K562 (cell line): ENCODE measurements at regions not wholly inside any gene's neighbourhood (a gene's known extent, or its start where the extent isn't known, plus 50 kb on each side); places are given as distances from the start of the nearest gene placed in this dataset.

Source experiments
- ATAC-seq: fragments of 200-7000 bp; cut with Tn5 transposase; 3 replicates; pipeline ENCODE4 v1.9.1; 2020; ENCODE audit warnings: moderate library complexity
- BruUV-seq: library from RNA; stranded (reverse); fragments of 400-500 nt; replicated peaks from 2 replicates; lab custom pipeline; 2021; lab: Mats Ljungman, UMichigan
- CTCF ChIA-PET: fragments of 300-600 bp; formaldehyde crosslinking; extraction: SDS; loops from one replicate; lab custom pipeline; 2021; ENCODE audit warnings: low intra/inter-chr PET ratio; lab: Yijun Ruan, JAX
- POLR2A ChIA-PET: fragments of 300-600, 350-650 bp; sonication (Branson Sonifier 250); formaldehyde crosslinking; extraction: SDS; loops from one replicate; lab custom pipeline; 2021; ENCODE audit warnings: antibody characterized with exemption, inconsistent platforms; lab: Yijun Ruan, JAX
- DNase-seq, 4 experiments: peaks; one replicate each; pipeline versions ENCODE4 v3.0.0 to v3.0.0-alpha.2; 2011 to 2018; ENCODE audit warnings: low spot score in 3 of 4, mixed read lengths in 3 of 4; ENCODE audit errors: extremely low read depth in 1 of 4
- FAIRE-seq: peaks from 2 replicates; lab custom pipeline; 2011; peaks lifted over from hg19 to GRCh38; lab: Jason Lieb, UNC
- H2AFZ ChIP-seq: 2 replicates; pipeline ENCODE4 v1.6.0; 2011; ENCODE audit warnings: low read depth, low read length, control low read depth, inconsistent platforms
- H3K27ac ChIP-seq: fragments of 200-600 bp; 3 replicates; pipeline ENCODE4 v1.8.0; 2011; ENCODE audit warnings: low read depth, mild to moderate bottlenecking, control low read depth, inconsistent platforms, low read length, moderate library complexity, mixed read lengths; ENCODE audit errors: extremely low read depth
- H3K27me3 ChIP-seq, 2 experiments: fragments of 300-600 bp in 1 of 2; 2 replicates in 1 of 2; 3 replicates in 1 of 2; pipeline versions ENCODE4 v1.6.0 to v1.8.0; 2011; ENCODE audit warnings: inconsistent platforms in 2 of 2, low read length in 2 of 2, mild to moderate bottlenecking in 1 of 2, mixed read lengths in 1 of 2, moderate library complexity in 1 of 2; ENCODE audit not compliant: control insufficient read depth in 2 of 2, insufficient read depth in 2 of 2
- H3K36me3 ChIP-seq: fragments of 300-600 bp; 3 replicates; pipeline ENCODE4 v1.8.0; 2011; ENCODE audit warnings: mild to moderate bottlenecking, low read length, inconsistent platforms; ENCODE audit not compliant: control insufficient read depth, insufficient read depth
- H3K4me1 ChIP-seq, 2 experiments: fragments of 200-600 bp in 1 of 2; replicated peaks in 1 of 2; 2 replicates in 1 of 2; 3 replicates in 1 of 2; pipeline versions ENCODE4 v1.5.1 to v1.8.0; 2011; ENCODE audit warnings: inconsistent platforms in 2 of 2, low read length in 2 of 2, mild to moderate bottlenecking in 1 of 2, mixed read lengths in 1 of 2, moderate library complexity in 1 of 2; ENCODE audit not compliant: control insufficient read depth in 2 of 2, insufficient read depth in 2 of 2
- H3K4me2 ChIP-seq: 2 replicates; pipeline ENCODE4 v1.6.1; 2011; ENCODE audit warnings: low read length, control low read depth, inconsistent platforms, mixed read lengths; ENCODE audit not compliant: insufficient read depth
- H3K4me3 ChIP-seq: fragments of 200-600 bp; sonication (generic), shearing (Covaris generic); 2 replicates; pipeline ENCODE4 v1.5.1; 2016; ENCODE audit warnings: control low read depth, inconsistent platforms
- H3K79me2 ChIP-seq: fragments of 200-600 bp; 3 replicates; pipeline ENCODE4 v1.8.0; 2011; ENCODE audit warnings: low read length, inconsistent platforms; ENCODE audit not compliant: control insufficient read depth, insufficient read depth
- H3K9ac ChIP-seq, 2 experiments: 2 replicates each; pipeline versions ENCODE4 v1.6.0 to v1.6.1; 2011; ENCODE audit warnings: low read depth in 2 of 2, low read length in 2 of 2, control low read depth in 1 of 2, inconsistent platforms in 1 of 2, mild to moderate bottlenecking in 1 of 2, mixed read lengths in 1 of 2; ENCODE audit not compliant: insufficient read depth in 1 of 2
- H3K9me1 ChIP-seq: one replicate; pipeline ENCODE4 v1.6.0; 2011; ENCODE audit warnings: inconsistent platforms, mild to moderate bottlenecking, low read length, moderate library complexity; ENCODE audit not compliant: control insufficient read depth, insufficient read depth
- H3K9me3 ChIP-seq: replicated peaks from 2 replicates; pipeline ENCODE4 v1.5.1; 2011; ENCODE audit warnings: low read depth, low read length, inconsistent platforms; ENCODE audit not compliant: control insufficient read depth, insufficient read depth
- H4K20me1 ChIP-seq: replicated peaks from 2 replicates; pipeline ENCODE4 v1.6.1; 2011; ENCODE audit warnings: low read length, inconsistent platforms, mixed read lengths; ENCODE audit not compliant: control insufficient read depth, insufficient read depth
- DMBX1 ChIP-seq: fragments of 250-450 bp; sonication (Bioruptor Pico); IDR thresholded peaks from 2 replicates; pipeline ENCODE4 v1.8.0; 2022; ENCODE audit warnings: inconsistent platforms, mild to moderate bottlenecking, moderate library complexity, borderline replicate concordance
- E2F3 ChIP-seq: fragments of 250-450 bp; sonication (Bioruptor Pico); IDR thresholded peaks from 2 replicates; pipeline ENCODE4 v1.4.0; 2020; ENCODE audit warnings: mild to moderate bottlenecking
- MEF2A ChIP-seq: IDR thresholded peaks from 2 replicates; pipeline ENCODE4 v1.6.1; 2011; ENCODE audit warnings: low read depth, mild to moderate bottlenecking, low read length, moderate library complexity; ENCODE audit not compliant: control insufficient read depth
- NBN ChIP-seq: fragments of 450-650 bp; IDR thresholded peaks from 2 replicates; pipeline ENCODE4 v1.6.1; 2016; ENCODE audit warnings: low read depth, mild to moderate bottlenecking
- PML ChIP-seq: IDR thresholded peaks from 2 replicates; pipeline ENCODE4 v1.6.1; 2012; ENCODE audit warnings: low read length, inconsistent platforms
- POU5F1 ChIP-seq: fragments of 150-350 bp; IDR thresholded peaks from 2 replicates; pipeline ENCODE4 v1.6.1; 2014; ENCODE audit warnings: borderline replicate concordance, low read length, low read depth, mild to moderate bottlenecking; ENCODE audit not compliant: partially characterized antibody
- ZNF121 ChIP-seq: sonication (generic); formaldehyde crosslinking; conservative IDR thresholded peaks from 2 replicates; pipeline ENCODE4 v1.8.0; 2022; ENCODE audit warnings: missing genetic modification reagents
- ZNF57 ChIP-seq: fragments of 450-650 bp; formaldehyde crosslinking; IDR thresholded peaks from 2 replicates; pipeline ENCODE4 v1.4.0; 2020; ENCODE audit warnings: mild to moderate bottlenecking, moderate library complexity
- WGBS: fragments of 100-300 bp; shearing (Covaris generic); methylation state at CpG from one replicate; pipeline ENCODE4 v1.1.6; 2016; ENCODE audit warnings: low coverage, mixed read lengths; ENCODE audit not compliant: insufficient coverage; ENCODE audit errors: missing lambda C conversion rate; 5-methylcytosine and 5-hydroxymethylcytosine counted together
- in situ Hi-C: fragments of 300-500 bp; cut with MboI; formaldehyde crosslinking; loops from 4 replicates; pipeline ENCODE4 v1.15.0; 2018; ENCODE audit warnings: inconsistent platforms, mixed read lengths
- intact Hi-C: fragments of 100-400 bp; cut with micrococcal nuclease; formaldehyde crosslinking; loops from 2 replicates; pipeline ENCODE4 v1.14.2; 2022
- TF ChIP-seq, protein P1 (sequence below), 3 experiments: fragments of 200-800 bp in 1 of 3; fragments of 250-450 bp in 1 of 3; fragments of 450-650 bp in 1 of 3; sonication (Bioruptor Pico) in 1 of 3; sonication (Bioruptor generic) in 1 of 3; formaldehyde crosslinking in 1 of 3; IDR thresholded peaks; 2 replicates each; pipeline versions ENCODE4 v1.6.1 to v1.8.0; 2016 to 2022; ENCODE audit warnings: mild to moderate bottlenecking in 2 of 3, missing genetic modification characterization in 2 of 3, missing compliant biosample characterization in 1 of 3, moderate library complexity in 1 of 3
- TF ChIP-seq, protein P2 (sequence below), 2 experiments: fragments of 450-650 bp; IDR thresholded peaks; 2 replicates each; pipeline ENCODE4 v1.6.1; 2018; ENCODE audit warnings: mild to moderate bottlenecking in 2 of 2, low read depth in 1 of 2; ENCODE audit not compliant: partially characterized antibody in 2 of 2
- TF ChIP-seq, protein P3 (sequence below): sonication (generic); formaldehyde crosslinking; IDR thresholded peaks from 2 replicates; pipeline ENCODE4 v1.8.0; 2022; ENCODE audit warnings: missing genetic modification reagents, mild to moderate bottlenecking, borderline replicate concordance
- TF ChIP-seq, protein P4 (sequence below): IDR thresholded peaks from 2 replicates; pipeline ENCODE4 v1.6.1; 2011; ENCODE audit not compliant: insufficient read length; ENCODE audit errors: extremely low read depth

DNA sequence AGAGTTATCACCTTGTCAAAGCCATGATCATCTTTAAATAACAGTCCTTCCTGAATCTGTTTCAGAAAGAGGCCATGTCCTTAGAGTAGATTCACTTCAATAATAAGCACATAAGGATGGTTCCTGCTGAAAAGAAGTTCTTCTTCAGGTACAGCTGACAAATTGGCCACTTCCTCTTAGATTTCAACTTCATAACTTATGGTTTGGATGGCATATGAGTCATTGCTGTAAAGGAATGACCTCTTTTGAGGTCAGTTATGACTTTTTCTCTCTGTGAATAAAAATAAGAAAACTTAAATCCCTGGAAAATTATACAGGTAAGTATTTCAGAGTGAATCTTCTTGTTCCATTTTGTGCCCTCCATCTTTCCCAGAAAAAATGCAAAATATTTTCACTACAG, 555.3 kb upstream of the ZNF462 start (continued):
- TF ChIP-seq, protein P1, sequence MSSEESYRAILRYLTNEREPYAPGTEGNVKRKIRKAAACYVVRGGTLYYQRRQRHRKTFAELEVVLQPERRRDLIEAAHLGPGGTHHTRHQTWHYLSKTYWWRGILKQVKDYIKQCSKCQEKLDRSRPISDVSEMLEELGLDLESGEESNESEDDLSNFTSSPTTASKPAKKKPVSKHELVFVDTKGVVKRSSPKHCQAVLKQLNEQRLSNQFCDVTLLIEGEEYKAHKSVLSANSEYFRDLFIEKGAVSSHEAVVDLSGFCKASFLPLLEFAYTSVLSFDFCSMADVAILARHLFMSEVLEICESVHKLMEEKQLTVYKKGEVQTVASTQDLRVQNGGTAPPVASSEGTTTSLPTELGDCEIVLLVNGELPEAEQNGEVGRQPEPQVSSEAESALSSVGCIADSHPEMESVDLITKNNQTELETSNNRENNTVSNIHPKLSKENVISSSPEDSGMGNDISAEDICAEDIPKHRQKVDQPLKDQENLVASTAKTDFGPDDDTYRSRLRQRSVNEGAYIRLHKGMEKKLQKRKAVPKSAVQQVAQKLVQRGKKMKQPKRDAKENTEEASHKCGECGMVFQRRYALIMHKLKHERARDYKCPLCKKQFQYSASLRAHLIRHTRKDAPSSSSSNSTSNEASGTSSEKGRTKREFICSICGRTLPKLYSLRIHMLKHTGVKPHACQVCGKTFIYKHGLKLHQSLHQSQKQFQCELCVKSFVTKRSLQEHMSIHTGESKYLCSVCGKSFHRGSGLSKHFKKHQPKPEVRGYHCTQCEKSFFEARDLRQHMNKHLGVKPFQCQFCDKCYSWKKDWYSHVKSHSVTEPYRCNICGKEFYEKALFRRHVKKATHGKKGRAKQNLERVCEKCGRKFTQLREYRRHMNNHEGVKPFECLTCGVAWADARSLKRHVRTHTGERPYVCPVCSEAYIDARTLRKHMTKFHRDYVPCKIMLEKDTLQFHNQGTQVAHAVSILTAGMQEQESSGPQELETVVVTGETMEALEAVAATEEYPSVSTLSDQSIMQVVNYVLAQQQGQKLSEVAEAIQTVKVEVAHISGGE (CRISPR knock-in tag; IDR thresholded peaks at IDR 0.05) = no peak
- TF ChIP-seq DMBX1 = no peak
- TF ChIP-seq ZNF57 (CRISPR knock-in tag) = no peak
- no peak for TF ChIP-seq E2F3 (CRISPR knock-in tag)
- TF ChIP-seq POU5F1 = no peak

DNA sequence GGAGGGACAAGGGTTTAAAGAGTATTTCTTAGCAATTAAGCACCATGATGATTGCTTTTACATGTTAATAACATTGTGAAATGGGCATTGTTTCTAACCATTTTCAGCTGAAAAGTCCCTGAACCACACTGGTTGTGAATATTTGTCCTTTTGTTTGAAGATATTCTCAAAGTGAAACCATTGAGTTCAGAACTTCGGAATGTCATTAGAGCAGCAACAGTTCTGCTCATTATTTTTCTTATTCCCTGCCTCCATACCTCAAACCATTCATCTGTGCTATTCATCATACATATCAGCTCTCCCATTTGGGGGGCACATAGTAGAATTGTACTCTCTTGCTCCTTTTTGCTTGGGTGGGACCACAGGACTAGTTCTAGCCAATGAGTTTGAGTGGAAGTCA, 553.0 kb upstream of the ZNF462 start:
- no peak overlapping the region for H3K9ac ChIP-seq
- no peak for ATAC-seq
- CTCF ChIA-PET = no interaction called here
- H4K20me1 ChIP-seq = no peaks in the 10 kb centered on the region
- FAIRE-seq = no peak
- no peak for DNase-seq
- no peaks in the 10 kb centered on the region for H3K79me2 ChIP-seq
- in situ Hi-C loops (no loop called here), intact Hi-C loops (no loop called here)
- WGBS = 0% methylated on average over 1 of the region's 1 CpG
- no peaks in the 10 kb centered on the region for H3K36me3 ChIP-seq
- no peaks in the 10 kb centered on the region for H3K4me1 ChIP-seq
- H3K9me1 ChIP-seq = no peaks in the 10 kb centered on the region
- POLR2A ChIA-PET = interaction anchor here (0.8 kb wide), 1 partner anchor 211 kb away, joined by 3 read pairs; no protein-coding TSS in a partner anchor
- H2AFZ ChIP-seq = no peak overlapping the region
- no peak overlapping the region for H3K4me3 ChIP-seq
- no peak overlapping the region for H3K27ac ChIP-seq
- H3K27me3 ChIP-seq = no peaks in the 10 kb centered on the region
- BruUV-seq = no TSS peak
- no peaks in the 10 kb centered on the region for H3K9me3 ChIP-seq
- no peak overlapping the region for H3K4me2 ChIP-seq
- no peak for TF ChIP-seq PML
- TF ChIP-seq, protein P2, sequence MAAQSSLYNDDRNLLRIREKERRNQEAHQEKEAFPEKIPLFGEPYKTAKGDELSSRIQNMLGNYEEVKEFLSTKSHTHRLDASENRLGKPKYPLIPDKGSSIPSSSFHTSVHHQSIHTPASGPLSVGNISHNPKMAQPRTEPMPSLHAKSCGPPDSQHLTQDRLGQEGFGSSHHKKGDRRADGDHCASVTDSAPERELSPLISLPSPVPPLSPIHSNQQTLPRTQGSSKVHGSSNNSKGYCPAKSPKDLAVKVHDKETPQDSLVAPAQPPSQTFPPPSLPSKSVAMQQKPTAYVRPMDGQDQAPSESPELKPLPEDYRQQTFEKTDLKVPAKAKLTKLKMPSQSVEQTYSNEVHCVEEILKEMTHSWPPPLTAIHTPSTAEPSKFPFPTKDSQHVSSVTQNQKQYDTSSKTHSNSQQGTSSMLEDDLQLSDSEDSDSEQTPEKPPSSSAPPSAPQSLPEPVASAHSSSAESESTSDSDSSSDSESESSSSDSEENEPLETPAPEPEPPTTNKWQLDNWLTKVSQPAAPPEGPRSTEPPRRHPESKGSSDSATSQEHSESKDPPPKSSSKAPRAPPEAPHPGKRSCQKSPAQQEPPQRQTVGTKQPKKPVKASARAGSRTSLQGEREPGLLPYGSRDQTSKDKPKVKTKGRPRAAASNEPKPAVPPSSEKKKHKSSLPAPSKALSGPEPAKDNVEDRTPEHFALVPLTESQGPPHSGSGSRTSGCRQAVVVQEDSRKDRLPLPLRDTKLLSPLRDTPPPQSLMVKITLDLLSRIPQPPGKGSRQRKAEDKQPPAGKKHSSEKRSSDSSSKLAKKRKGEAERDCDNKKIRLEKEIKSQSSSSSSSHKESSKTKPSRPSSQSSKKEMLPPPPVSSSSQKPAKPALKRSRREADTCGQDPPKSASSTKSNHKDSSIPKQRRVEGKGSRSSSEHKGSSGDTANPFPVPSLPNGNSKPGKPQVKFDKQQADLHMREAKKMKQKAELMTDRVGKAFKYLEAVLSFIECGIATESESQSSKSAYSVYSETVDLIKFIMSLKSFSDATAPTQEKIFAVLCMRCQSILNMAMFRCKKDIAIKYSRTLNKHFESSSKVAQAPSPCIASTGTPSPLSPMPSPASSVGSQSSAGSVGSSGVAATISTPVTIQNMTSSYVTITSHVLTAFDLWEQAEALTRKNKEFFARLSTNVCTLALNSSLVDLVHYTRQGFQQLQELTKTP (IDR thresholded peaks at IDR 0.05; ENCODE audit: low read depth in 1 of 2, partially characterized antibody in 2 of 2) = no peak
- no peak for TF ChIP-seq MEF2A
- TF ChIP-seq, protein P3, sequence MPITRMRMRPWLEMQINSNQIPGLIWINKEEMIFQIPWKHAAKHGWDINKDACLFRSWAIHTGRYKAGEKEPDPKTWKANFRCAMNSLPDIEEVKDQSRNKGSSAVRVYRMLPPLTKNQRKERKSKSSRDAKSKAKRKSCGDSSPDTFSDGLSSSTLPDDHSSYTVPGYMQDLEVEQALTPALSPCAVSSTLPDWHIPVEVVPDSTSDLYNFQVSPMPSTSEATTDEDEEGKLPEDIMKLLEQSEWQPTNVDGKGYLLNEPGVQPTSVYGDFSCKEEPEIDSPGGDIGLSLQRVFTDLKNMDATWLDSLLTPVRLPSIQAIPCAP = no peak
- TF ChIP-seq, protein P4, sequence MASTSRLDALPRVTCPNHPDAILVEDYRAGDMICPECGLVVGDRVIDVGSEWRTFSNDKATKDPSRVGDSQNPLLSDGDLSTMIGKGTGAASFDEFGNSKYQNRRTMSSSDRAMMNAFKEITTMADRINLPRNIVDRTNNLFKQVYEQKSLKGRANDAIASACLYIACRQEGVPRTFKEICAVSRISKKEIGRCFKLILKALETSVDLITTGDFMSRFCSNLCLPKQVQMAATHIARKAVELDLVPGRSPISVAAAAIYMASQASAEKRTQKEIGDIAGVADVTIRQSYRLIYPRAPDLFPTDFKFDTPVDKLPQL = no peak
- no peak for TF ChIP-seq NBN
- no peak for TF ChIP-seq ZNF121 (CRISPR knock-in tag)
